ENCODE measurements at regions not wholly inside any gene's neighbourhood (a gene's known extent, or its start where the extent isn't known, plus 50 kb on each side); places are given as distances from the start of the nearest gene placed in this dataset.

DNA sequence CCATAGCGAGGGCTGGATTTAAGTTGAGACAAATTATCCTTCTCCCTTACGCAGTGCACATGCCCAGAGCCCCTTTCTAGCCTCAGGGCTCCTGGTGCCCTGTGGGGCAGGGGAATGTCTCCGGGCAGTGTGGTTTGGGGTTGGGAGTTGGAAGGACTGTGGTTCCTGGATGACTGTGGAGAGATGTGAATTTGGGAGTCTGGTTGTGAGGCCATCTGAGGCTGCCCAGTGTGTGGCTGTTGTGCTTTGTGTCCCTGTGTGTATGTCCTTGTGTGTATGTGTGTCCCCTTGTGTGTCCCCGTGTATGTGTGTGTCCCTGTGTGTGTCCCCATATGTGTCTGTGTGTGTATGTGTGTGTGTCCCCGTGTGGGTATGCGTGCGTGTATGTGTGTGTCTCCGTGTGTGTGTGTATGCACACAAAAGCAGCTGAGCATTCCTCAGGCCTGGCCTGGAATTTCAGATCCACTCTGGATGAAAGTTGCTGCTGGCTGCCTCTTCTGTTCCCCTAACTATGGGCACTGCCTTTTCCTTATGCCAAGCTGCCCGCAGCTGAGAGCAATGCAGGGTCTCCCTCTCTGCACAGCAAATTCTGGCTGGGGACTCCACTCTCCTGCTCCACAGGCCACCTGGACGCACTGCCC is 65.4 kb downstream of the UBIAD1 start:
- DNase-seq (ENCODE audit: low read depth): no peak

DNA sequence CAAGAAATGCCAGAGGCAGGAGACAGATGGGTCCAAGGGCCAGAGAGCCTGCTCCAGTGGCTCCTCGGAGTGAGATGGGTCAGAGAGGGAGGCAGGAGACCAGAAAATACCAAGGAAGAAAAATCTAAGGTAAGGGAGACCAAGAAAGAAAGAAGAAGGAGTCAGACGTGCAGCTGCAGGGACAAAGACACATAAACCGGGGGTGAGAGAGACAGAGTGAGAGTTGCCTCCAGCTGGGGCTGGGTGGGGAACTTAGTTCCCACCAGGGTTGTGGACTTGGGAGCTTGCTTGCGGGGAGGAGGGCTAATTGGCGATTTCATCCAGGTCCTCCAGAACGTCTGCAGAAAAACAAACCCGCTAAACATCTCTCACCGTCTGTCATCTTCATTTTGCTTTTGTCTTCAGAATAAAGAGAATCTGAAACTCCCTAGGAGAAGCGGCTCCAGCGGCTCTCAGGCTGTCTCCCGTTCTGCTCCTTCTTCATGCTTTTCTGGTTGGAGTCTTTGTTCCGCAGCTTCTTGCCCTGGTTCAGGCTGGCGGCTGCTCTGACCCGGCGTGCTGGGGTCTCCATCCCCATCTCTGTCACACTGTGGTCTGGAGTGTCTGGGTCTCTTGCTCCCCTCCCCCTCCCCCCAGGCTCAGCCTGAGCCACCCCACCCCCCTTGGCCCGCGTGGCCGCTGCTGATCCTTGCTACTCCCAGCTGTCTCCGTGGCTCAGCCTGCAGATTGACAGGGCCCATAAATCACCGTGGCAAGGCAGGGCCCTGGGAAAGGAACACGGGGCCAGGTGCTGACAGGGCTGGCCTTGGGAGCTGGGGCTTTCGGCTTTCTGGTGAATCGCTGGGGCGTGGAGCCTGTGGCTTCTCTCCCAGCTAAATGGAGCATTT is 66.6 kb downstream of the UBIAD1 start:
- DNase-seq (ENCODE audit: low read depth): no peak

DNA sequence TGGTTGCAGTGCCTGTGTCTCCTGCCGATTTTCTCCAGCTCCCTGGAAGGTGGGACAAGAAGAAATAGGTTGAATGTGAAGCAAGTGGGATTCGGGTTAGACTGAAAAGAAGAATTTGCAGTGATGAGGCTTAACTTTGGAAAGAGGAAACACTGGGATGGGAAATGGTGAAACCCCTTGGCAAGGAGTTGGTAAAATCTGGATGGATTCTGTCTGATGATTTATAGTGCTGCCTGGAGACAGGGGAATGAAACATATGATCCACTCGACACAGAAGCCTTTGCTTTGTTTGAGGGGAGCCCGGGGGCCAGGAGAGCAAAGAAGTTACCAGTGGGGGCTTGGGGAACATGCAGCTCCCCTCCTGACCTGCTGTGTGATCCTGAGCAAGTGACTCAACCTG is 67.2 kb downstream of the UBIAD1 start:
- no peak for DNase-seq (ENCODE audit: low read depth)

DNA sequence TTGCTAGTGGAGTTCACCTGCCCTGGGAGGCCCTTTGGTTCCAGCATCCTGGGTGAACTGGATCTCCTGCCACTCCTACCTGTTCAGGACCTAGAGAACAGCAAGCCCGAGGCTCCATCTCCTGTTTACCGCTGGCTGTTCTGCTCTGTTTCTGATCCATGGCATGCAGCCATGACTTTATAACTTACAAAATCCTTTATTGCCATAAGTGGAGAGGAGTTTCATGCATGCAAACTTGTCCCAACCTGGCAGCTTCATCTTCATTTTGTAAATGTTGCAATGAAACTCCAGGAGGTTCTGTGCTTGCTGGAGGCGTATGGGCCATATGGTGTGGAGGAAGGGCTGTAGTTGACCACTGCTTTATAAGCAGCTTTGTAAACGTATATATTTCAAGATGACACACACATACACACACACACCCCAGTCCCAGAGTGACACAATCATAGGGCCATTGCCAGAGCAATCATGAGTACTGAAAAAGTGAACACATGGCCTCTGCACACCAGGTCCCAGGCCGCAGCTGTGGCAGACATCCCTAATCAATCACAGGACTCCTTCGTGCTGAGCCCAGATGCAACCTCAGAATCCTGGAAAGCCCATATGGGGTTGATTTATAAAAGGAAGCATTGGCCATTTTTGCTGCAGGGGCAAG is 69.0 kb downstream of the UBIAD1 start:
- DNase-seq (ENCODE audit: low read depth): no peak

DNA sequence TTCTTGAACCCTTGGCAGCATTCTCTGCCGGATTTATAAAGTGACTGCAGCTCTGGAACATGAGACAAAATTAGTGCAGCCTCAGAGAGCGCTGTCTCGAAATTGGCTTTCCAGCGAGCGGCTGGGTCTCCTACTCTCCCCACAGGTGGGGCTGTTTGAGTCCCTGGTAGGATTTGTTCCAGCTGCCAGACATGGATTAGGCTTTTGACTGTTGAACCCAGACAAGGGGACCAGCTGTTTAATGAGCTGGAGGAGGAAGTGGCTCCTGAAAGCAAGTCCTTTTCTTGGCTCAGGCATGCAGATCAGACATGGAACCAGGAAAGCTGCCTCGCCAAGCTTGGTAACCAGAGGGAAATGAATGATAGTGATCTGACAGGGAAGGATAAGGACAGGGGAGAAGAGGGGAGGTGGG is 69.6 kb downstream of the UBIAD1 start:
- DNase-seq (ENCODE audit: low read depth): no peak

DNA sequence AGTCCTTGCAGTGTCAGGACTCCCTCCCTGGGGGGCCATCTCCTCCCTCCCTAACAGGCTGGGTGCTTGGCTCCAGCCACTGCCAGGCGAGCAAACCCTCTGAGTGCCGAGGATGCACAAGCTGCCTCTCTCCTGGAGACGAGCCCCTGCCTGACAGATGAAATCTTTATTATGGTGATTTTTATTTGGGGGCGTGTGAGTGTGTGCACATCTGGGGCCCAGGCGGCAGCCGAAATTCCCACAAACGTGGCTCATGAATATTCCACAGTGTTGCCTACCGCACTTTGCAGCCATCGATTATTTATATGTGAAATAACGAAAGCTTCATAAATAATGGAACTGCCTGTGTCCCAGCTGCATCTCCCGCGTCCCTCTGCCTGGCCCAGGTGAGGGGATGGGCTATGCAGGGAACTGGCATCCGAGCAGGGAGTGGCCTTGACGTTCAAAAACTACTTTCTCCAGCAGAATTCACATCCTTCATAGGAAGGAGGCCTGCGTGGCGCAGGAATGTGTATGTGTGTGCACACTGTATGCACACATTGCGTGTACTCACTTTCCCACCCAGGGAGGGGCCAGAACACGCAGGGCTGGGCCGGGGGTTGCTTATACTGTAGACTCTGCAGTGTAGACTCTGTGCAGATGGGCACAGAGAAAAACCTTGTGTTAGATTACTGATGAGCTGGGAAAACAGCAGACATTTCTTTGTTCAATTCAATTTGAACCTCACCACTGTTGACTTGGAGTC is 73.1 kb downstream of the UBIAD1 start:
- DNase-seq (ENCODE audit: low read depth): no peak

DNA sequence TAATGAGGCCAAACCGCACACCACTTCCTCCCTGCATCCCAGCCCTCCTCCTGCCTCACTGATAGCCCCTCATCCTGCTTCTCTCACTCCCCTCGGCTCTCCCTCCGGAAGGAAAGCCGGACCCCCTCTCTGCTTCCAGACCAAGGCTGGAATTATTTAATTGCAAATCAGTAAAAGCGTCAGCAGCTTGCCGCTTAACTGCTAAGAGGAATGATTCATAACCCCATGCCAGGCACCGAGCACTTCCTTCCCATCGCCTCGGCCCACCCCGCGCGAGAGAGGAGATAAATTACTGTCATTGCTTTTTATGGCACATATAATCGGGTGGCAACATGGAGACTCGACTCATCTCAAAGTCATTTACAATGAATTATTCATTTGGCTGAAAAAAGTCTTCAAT is 77.3 kb downstream of the UBIAD1 start:
- no peak for DNase-seq (ENCODE audit: low read depth)

DNA sequence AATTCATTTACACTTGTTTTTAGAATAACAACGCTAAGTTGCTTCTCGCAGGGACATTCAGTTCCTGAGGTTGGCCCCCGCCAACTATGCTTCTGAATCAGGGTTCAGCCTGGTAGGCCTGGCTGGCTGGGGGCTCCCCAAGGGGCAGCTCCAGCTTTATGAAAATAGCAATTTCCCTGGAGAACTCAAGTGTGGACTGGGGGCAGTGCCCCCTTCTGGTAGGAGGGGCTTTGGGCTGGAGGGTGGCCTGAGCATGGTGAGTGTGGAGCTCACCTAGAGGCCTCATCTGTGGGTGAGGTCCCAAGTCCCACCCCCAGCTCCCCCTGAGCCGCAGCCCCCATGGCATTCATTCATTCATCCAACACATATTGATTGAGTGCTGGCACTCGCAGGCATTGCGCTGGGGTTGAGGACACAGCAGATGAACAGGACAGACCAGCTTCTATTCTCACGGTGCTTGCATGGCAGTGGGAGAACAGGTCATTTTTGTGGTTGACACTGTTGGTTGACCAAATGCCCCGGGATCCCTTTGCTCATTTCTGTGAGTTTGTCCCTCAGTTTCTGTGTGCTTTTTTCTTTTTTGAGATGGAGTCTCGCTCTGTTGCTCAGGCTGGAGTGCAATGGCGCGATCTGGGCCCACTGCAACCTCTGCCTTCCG is 79.2 kb downstream of the UBIAD1 start:
- no peak for DNase-seq (ENCODE audit: low read depth)

DNA sequence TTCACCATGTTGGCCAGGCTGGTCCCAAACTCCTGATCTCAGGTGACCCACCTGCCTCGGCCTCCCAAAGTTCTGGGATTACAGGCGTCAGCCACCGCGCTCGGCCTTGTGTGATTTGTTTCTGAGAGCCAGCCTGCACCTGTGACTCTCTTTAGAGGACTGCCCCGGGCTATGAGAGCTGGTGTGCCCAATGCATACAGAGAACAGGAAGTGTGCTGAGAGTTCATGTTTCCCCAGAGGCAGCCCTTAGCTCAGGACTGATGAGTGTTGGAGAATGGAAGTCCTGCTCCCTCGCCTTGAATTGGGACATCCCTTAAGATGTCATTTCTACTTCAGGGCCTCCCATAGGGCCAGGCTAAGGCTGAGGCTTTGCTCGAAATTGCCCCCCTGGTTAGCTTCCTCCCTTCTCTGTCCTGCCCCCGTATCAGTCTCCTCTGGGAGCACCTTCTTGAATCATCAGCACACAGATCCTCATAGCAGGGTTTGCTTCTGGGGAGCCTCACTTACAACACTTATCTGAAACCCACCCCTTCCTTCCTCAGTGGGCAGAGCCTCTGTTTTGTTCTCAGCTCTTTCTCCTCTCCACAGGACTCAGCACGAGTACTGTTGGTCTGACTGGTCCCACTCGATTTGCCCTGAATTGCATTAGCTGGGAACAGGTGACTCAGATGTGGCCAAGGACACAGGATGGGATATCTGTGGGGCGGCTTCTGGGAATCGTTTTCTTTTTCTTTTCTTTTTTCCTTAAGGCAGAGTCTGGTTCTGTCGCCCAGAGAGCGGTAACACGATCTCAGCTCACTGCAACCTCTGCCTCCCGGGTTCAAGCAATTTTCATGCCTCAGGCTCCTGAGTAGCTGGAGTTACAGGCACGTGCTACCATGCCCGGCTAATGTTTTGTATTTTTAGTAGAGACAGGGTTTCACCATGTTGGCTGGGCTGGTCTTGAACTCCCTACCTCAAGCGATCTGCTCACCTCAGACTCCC is 80.1 kb downstream of the UBIAD1 start:
- no peak for DNase-seq (ENCODE audit: low read depth)

DNA sequence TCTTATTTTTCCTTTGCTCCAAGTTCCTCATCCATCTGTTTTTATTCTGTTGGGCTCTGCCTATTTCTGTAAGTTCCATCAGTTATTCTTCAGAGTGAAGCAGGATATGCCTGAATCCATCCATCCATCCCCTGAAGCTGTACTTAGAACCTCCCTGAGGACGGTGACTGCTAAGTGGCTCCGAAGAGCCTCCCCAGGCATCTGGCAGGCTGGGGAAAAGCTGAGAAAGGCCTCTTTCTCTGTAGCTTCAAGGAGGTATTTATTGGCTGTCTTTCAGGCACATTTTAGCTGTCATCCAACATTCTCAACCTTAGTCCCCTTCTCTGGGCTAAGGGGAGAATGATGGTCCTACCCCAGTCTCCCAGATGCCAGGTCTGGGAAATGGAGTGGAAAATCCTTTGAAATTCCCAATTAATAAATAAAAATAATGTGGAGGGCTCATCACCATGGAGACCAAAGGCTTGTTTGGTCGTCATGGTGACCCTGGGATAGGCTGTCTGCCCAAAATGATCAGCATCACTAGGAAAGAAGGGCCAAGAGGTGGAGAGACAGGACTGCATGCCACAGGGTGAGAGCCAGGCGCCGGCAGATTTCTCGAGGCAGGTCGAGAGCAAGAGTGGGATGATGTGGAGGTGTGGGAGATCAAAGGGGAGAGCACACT is 82.0 kb downstream of the UBIAD1 start:
- no peak for DNase-seq (ENCODE audit: low read depth)

DNA sequence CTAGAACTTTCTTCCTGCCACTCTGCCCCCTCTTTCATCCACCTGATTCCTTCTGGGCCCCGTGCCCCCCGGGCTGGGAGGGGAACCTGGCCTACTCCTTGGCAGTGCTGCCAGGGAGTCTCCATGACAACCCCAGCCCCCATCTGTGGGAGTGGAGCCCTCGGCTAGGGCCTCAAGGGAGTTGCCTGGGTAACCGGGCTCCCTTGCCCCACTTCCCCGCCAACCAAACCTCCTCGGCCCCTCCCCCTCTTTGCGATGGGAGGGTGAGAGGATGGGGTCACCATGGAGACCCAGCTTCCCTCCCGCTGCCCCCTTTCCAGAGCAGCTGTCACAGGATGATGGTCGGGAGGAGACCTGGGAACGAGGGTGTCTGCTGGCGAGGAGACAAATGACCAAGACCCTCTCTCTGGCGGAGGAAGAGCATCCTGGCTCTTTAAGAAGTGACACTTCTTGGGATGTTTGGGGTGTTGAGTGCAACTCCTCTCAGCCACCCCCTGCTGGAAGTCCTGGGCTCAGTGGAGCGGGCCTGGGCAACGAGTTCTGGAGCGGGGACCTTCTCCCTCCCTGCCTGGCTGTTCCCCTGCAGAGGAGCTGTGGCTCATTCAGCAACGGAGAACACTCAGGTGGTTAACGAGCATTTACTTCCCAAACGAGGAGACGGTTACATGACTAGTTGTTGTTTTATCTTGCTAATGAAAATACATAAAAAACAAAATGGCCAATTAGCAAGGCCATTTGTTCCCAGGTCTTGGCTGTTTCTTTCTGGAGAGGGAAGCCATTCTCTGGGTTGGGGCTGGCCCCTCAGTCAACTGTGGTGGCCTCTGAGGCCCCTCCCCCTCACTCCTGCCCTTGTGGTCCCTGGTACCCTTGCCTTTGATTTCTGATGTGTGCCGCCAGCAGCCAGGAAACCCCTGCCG is 82.8 kb downstream of the UBIAD1 start:
- DNase-seq (ENCODE audit: low read depth): no peak

DNA sequence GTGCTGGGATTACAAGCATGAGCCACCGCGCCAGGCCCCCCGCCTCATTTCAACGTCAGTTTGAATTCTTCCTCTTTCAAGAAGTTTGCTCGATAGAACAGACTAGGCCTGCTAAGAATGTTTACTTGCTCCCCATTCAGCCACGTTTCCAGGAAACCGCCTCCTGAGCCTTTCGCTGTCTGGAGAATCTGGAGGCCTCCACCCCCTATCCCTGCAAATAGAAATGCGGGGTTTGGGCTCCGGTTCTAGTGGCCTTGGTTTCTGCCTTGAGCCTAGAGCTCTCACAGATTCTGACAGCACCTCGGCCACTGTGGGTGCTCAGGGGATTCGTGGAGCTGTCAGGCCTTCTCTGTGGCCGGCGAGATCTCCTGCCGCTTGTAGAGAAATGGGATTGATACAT is 84.3 kb downstream of the UBIAD1 start:
- no peak for DNase-seq (ENCODE audit: low read depth)

DNA sequence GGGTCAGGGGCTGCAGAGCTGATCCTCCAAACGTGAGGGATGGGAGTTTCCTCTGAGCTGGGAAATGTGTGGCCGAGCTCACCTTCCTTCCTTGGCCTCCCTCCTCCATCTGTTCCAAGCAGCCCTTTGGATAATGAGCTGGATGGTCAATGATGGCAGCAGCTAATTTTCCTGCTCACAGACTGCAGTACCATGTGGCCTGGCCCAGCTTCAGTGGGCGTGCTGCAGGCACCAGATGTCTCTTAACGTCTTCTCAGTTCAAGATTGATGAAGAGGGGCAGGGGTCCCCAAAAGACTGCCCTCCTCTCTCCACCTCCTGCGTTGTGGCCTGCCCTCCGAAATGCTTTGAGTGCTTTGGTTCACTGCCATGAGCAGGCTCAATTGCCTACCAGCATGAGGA is 86.0 kb downstream of the UBIAD1 start:
- DNase-seq (ENCODE audit: low read depth): no peak

DNA sequence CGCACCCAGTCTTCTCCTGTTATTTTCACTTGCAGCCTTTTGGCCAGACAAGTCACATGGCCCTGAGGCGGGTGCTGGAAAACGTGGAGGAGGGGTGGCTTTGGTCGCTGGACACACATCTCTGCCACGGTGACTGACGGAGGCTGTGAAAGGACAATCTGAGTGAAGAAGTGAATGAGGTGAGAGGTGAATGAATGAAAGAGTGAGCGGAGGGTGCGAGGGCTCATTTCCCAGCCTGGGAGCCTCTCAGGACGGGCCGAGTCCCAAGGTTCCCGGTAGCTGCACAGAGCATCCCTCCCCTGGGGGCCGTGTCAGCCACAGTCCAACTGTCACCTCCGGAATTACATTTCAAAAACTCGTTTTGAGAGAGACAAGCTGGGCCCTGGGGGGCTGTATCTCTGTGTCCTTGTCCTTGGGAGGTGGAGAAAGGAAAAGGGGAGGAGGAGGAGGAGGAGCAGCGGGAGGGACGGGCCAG is 89.6 kb downstream of the UBIAD1 start:
- DNase-seq (ENCODE audit: low read depth): no peak

DNA sequence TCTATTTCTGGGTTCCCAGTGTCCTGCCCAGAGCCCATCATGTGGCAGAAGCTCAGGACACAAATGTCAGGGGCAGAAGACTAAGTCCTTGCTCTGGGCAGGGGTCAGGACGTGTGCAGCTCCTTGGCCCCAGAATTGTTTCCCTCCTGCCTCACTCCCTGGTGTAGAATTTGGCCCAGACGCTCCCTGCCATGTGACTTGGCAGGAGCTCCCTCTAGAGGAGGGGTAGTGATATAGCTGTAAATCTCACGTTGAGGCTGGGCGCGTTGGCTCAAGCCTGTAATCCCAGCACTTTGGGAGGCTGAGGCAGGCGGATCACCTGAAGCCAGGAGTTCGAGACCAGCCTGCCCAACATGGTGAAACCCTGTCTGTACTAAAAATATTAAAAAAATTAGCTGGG is 91.2 kb downstream of the UBIAD1 start:
- DNase-seq (ENCODE audit: low read depth): no peak

DNA sequence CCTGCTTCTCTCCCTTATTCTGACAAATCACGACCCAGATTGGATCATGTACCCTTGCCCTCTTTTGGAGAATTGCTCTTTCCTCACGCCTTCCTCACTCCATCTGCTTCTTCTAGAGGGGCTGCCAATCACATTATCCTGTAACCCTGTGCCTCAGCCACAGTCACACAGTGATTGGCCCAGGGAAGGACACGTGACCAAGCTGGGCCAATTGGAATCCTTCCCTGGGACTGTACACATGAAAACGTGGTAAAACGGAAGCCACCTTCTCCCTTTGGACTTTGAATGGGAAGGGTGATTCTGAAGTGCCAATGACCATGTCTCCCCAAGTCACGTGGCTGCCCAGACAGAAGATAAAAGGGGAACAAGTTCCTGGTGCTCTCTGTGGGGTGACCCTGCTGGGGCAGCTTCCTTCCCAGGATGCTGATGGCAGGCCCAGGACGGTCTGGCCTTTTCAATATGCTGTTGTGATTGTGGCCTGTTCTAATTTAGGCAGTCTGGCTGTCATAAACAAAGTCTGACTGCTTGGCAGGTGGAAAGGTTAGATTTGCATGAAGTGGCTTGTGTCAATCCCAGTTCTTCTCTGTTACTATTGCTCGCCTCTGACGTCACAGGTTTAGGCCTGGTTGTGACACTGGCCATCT is 92.9 kb downstream of the UBIAD1 start:
- no peak for DNase-seq (ENCODE audit: low read depth)

DNA sequence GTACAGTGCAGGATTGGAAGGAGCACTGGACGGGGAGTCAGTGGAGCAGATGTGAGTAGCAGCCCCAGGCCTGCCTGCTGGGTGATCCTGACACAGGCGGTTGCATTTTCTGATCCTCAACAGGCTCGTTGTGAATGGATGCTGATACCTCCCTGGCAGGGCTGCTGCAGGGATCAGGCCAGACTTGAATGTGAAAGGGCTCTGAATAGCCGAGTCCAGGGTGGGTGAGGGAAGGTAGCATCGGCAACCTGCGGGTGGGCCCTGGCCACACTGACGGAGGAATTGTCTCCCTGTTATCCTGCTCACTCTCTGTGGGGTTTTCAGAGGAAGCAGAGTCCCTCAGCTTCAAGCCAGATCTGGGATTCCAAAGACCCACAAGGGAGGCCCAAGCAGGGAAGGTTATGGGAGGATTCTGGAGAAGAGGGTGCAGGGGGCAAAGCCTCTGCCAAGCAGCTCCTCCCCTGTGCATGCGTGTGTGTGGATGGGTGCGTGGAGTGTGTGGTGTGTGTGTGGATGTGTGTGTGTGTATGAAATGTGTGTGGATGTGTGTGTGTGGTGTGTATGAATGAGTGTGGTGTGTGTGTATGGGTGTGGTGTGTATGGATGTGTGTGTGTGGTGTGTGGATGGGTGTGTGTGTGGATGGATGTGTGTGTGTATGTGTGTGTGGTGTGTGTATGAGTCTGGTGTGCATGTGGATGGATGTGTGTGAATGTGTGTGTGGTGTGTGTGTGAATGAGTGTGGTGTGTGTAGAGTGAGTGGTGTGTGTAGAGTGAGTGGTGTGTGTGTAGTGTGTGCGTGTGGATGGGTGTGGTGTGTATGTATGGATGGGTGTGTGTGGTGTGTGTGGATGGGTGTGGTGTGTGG is 100.3 kb downstream of the UBIAD1 start:
- no peak for DNase-seq (ENCODE audit: low read depth)
